Tibial nerve (tissue), 4 donors: ENCODE measurements at regions not wholly inside any gene's neighbourhood (a gene's known extent, or its start where the extent isn't known, plus 50 kb on each side); places are given as distances from the start of the nearest gene placed in this dataset.

Experiments used
- DNase-seq, 2 donors: peaks; one replicate each; pipeline ENCODE4 v3.0.0-alpha.2; 2019; ENCODE audit warnings: low spot score in 2 of 2
- H3K27ac ChIP-seq, 4 donors: fragments of 200-600 bp; sonication (generic) in 3 of 4; one replicate each; pipeline ENCODE4 v1.5.1; 2017 to 2019; ENCODE audit warnings: mild to moderate bottlenecking in 1 of 4
- H3K27me3 ChIP-seq, 2 donors: fragments of 200-600 bp; sonication (generic) in 1 of 2; one replicate each; pipeline versions ENCODE4 v1.5.1 to v1.6.0; 2017 to 2019
- H3K36me3 ChIP-seq, 3 donors: fragments of 200-600 bp; sonication (generic); one replicate each; pipeline ENCODE4 v1.5.1; 2018 to 2019
- H3K4me1 ChIP-seq, 4 donors: fragments of 200-600 bp; sonication (generic) in 3 of 4; one replicate each; pipeline ENCODE4 v1.5.1; 2017 to 2019
- H3K4me3 ChIP-seq, 4 donors: fragments of 200-600 bp; sonication (generic) in 3 of 4; one replicate each; pipeline ENCODE4 v1.5.1; 2017 to 2019; ENCODE audit warnings: mild to moderate bottlenecking in 1 of 4, moderate library complexity in 1 of 4
- H3K9me3 ChIP-seq, 4 donors: fragments of 200-600 bp; sonication (generic) in 3 of 4; one replicate each; pipeline ENCODE4 v1.5.1; 2017 to 2019
- CTCF ChIP-seq, 5 experiments: fragments of 200-600 bp in 3 of 5; fragments of 450-650 bp in 2 of 5; sonication (generic) in 3 of 5; IDR thresholded peaks; one replicate each; pipeline ENCODE4 v1.5.1; 2016 to 2019; ENCODE audit warnings: antibody characterized with exemption in 5 of 5, mild to moderate bottlenecking in 3 of 5, moderate library complexity in 2 of 5
- EP300 ChIP-seq, 2 donors: sonication (generic); formaldehyde crosslinking; IDR thresholded peaks; one replicate each; pipeline ENCODE4 v1.6.1; 2017; ENCODE audit warnings: antibody characterized with exemption in 2 of 2, mild to moderate bottlenecking in 1 of 2
- POLR2A ChIP-seq, 2 donors: fragments of 450-650 bp; IDR thresholded peaks; one replicate each; pipeline ENCODE4 v1.6.1; 2017; ENCODE audit warnings: antibody characterized with exemption in 2 of 2, mild to moderate bottlenecking in 2 of 2, moderate library complexity in 2 of 2
- WGBS, 2 donors: methylation state at CpG; one replicate each; pipeline ENCODE4 v1.1.5; 2018; 5-methylcytosine and 5-hydroxymethylcytosine counted together

GRCh38 chr7:85627791-85628586 lies 441.1 kb upstream of the SEMA3D start:
- Histone ChIP-seq H3K36me3 (no peaks in the 10 kb centered on the region), H3K9me3 (peaks cover 0 to 4% (median 0%) of the 10 kb centered on the region in 4 donors), H3K4me1 (peaks cover 0 to 8% (median 0%) of the 10 kb centered on the region in 4 donors), H3K27me3 (no peaks in the 10 kb centered on the region), H3K4me3 (no peak overlapping the region), H3K27ac (no peak overlapping the region)
- DNase-seq: no peak
- WGBS, 2 donors: 95 to 98% methylated on average over 5 of the region's 5 CpGs
- no peak for TF ChIP-seq EP300 (IDR thresholded peaks at IDR 0.05)

DNA sequence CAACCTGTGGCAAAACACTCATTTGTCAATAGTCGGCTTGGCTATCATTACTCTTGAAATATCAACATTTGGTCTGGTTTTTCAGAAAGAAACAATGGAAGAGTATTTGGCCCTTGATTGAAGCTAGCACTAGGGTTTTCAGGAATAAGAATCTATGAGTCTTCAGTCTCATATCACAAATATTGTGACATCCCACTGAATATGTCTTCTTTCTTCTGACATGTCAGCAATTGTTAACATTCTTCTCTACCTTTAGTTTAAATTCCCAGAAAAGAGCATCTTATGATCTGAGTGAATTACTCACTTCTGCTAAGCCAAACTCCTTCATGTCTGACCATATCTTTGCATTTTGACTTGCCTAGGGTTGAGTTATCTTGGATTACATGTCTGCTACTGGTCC lies 435.2 kb upstream of the SEMA3D start:
- Histone ChIP-seq H3K36me3 (no peaks in the 10 kb centered on the region), H3K27ac (no peak overlapping the region), H3K27me3 (no peaks in the 10 kb centered on the region), H3K9me3 (peaks cover 0 to 4% (median 0%) of the 10 kb centered on the region in 4 donors), H3K4me3 (no peak overlapping the region), H3K4me1 (peaks cover 0 to 5% (median 0%) of the 10 kb centered on the region in 4 donors)
- DNase-seq: no peak
- WGBS, 2 donors: 73% methylated on average over 1 of the region's 1 CpG
- TF ChIP-seq CTCF (IDR thresholded peaks at IDR 0.05) (no peak), EP300 (IDR thresholded peaks at IDR 0.05) (no peak), POLR2A (IDR thresholded peaks at IDR 0.05) (no peak)

- peaks cover 0 to 6% (median 0%) of the 10 kb centered on the region in 4 donors for H3K9me3 ChIP-seq
- no peak for TF ChIP-seq POLR2A (IDR thresholded peaks at IDR 0.05)
- no peak for TF ChIP-seq CTCF (IDR thresholded peaks at IDR 0.05)
- no peak for TF ChIP-seq EP300 (IDR thresholded peaks at IDR 0.05)
- no peaks in the 10 kb centered on the region for H3K27me3 ChIP-seq
- no peak overlapping the region for H3K4me3 ChIP-seq
- no peak for DNase-seq
- no peaks in the 10 kb centered on the region for H3K36me3 ChIP-seq
- H3K27ac ChIP-seq: no peak overlapping the region
- peaks cover 0 to 5% (median 0%) of the 10 kb centered on the region in 4 donors for H3K4me1 ChIP-seq
- 44 to 48% methylated on average over 3 of the region's 3 CpGs for WGBS, 2 donors
These were observed 434.3 kb upstream of the SEMA3D start for GRCh38 chr7:85620936-85621685.

- H3K9me3 ChIP-seq: peaks cover 0 to 8% (median 0%) of the 10 kb centered on the region in 4 donors
- no peaks in the 10 kb centered on the region for H3K27me3 ChIP-seq
- TF ChIP-seq EP300 (IDR thresholded peaks at IDR 0.05): no peak
- no peak for TF ChIP-seq POLR2A (IDR thresholded peaks at IDR 0.05)
- TF ChIP-seq CTCF (IDR thresholded peaks at IDR 0.05): no peak
- DNase-seq: no peak
- WGBS, 2 donors: 69 to 75% methylated on average over 1 of the region's 1 CpG
- peaks cover 0 to 5% (median 0%) of the 10 kb centered on the region in 4 donors for H3K4me1 ChIP-seq
- H3K27ac ChIP-seq: no peak overlapping the region
- no peaks in the 10 kb centered on the region for H3K36me3 ChIP-seq
- no peak overlapping the region for H3K4me3 ChIP-seq
These were observed 432.4 kb upstream of the SEMA3D start for GRCh38 chr7:85619236-85619635.

DNA sequence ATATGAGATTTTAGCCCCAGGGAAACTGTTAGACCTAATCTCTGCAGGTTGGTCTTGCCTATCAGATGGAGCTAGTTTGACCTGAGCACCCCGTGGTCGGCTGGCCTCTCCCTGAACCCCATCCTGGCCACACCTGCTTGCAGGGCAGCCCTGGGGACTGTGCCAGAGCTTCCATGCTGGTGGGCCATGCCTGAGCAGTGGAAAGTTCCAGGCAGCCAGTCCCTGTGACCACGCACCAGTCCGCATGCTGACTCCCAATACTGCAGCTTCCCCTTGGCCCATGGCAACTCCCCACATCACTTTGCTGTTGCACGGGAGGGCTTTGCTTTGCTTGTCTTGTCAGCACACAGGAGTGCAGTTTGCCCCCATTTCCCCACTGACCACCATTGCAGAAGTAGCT lies 427.8 kb upstream of the SEMA3D start:
- DNase-seq: no peak
- Histone ChIP-seq H3K27me3 (no peaks in the 10 kb centered on the region), H3K27ac (no peak overlapping the region), H3K4me1 (no peaks in the 10 kb centered on the region), H3K36me3 (no peaks in the 10 kb centered on the region), H3K4me3 (no peak overlapping the region), H3K9me3 (peaks cover 0 to 6% (median 0%) of the 10 kb centered on the region in 4 donors)
- TF ChIP-seq EP300 (IDR thresholded peaks at IDR 0.05) (no peak), CTCF (IDR thresholded peaks at IDR 0.05) (no peak), POLR2A (IDR thresholded peaks at IDR 0.05) (no peak)
- WGBS, 2 donors: 98 to 100% methylated on average over 5 of the region's 5 CpGs
